ENCODE measurements at regions not wholly inside any gene's neighbourhood (a gene's known extent, or its start where the extent isn't known, plus 50 kb on each side); places are given as distances from the start of the nearest gene placed in this dataset.
A peak's percentile ranks its signal among the peaks of the same experiment; 100 is the strongest.

GRCh38 chr1:229087339-229087738 lies 183.6 kb upstream of the RAB4A start:
- Histone ChIP-seq H3K27me3 (replicated peaks; ENCODE audit: insufficient read depth) (no peaks in the 10 kb centered on the region), H3K4me1 (replicated peaks) (peaks cover 5% of the 10 kb centered on the region), H3K27ac (no peak overlapping the region), H3K36me3 (no peaks in the 10 kb centered on the region), H3K4me3 (no peak overlapping the region), H3K9me3 (no peaks in the 10 kb centered on the region)
- intact Hi-C loops (cut with DNase I): no loop called here
- no peak for DNase-seq (ENCODE audit: low spot score)
- WGBS: 63% methylated on average over 5 of the region's 5 CpGs
- TF ChIP-seq POLR2AphosphoS5 (IDR thresholded peaks at IDR 0.05) (peak; percentile 60), POLR2A (IDR thresholded peaks at IDR 0.05) (no peak)

GRCh38 chr1:229087906-229088305 lies 183.0 kb upstream of the RAB4A start:
- TF ChIP-seq POLR2A (IDR thresholded peaks at IDR 0.05): no peak
- TF ChIP-seq CTCF (IDR thresholded peaks at IDR 0.05): no peak
- no peak for TF ChIP-seq POLR2AphosphoS5 (IDR thresholded peaks at IDR 0.05)
- 92% methylated on average over 14 of the region's 14 CpGs for WGBS
- H3K4me1 ChIP-seq (replicated peaks): peaks cover 9% of the 10 kb centered on the region
- no peaks in the 10 kb centered on the region for H3K36me3 ChIP-seq
- no peak for DNase-seq (ENCODE audit: low spot score)
- H3K4me3 ChIP-seq: no peak overlapping the region
- no peaks in the 10 kb centered on the region for H3K27me3 ChIP-seq (replicated peaks; ENCODE audit: insufficient read depth)
- no peak overlapping the region for H3K27ac ChIP-seq
- H3K9me3 ChIP-seq: no peaks in the 10 kb centered on the region
- intact Hi-C loops (cut with DNase I): no loop called here

- Histone ChIP-seq H3K27ac (no peak overlapping the region), H3K27me3 (replicated peaks; ENCODE audit: insufficient read depth) (no peaks in the 10 kb centered on the region), H3K4me3 (no peak overlapping the region), H3K9me3 (no peaks in the 10 kb centered on the region), H3K36me3 (no peaks in the 10 kb centered on the region), H3K4me1 (replicated peaks) (peaks cover 14% of the 10 kb centered on the region)
- TF ChIP-seq CTCF (IDR thresholded peaks at IDR 0.05) (no peak), POLR2AphosphoS5 (IDR thresholded peaks at IDR 0.05) (no peak), POLR2A (IDR thresholded peaks at IDR 0.05) (no peak)
- DNase-seq (ENCODE audit: low spot score): no peak
- WGBS: 96% methylated on average over 4 of the region's 4 CpGs
- intact Hi-C loops (cut with DNase I): no loop called here
Measured at GRCh38 chr1:229088711-229089110, 182.2 kb upstream of the RAB4A start.

GRCh38 chr1:229089586-229090208 lies 181.2 kb upstream of the RAB4A start:
- no peak for DNase-seq (ENCODE audit: low spot score)
- Histone ChIP-seq H3K27ac (no peak overlapping the region), H3K4me1 (replicated peaks) (peaks cover 18% of the 10 kb centered on the region), H3K9me3 (no peaks in the 10 kb centered on the region), H3K36me3 (no peaks in the 10 kb centered on the region), H3K27me3 (replicated peaks; ENCODE audit: insufficient read depth) (no peaks in the 10 kb centered on the region), H3K4me3 (no peak overlapping the region)
- intact Hi-C loops (cut with DNase I): no loop called here
- TF ChIP-seq POLR2AphosphoS5 (IDR thresholded peaks at IDR 0.05) (no peak), POLR2A (IDR thresholded peaks at IDR 0.05) (no peak), CTCF (IDR thresholded peaks at IDR 0.05) (no peak)
- 78% methylated on average over 4 of the region's 4 CpGs for WGBS

- Histone ChIP-seq H3K4me3 (no peak overlapping the region), H3K4me1 (replicated peaks) (peaks cover 18% of the 10 kb centered on the region), H3K9me3 (no peaks in the 10 kb centered on the region), H3K27me3 (replicated peaks; ENCODE audit: insufficient read depth) (no peaks in the 10 kb centered on the region), H3K27ac (peak overlapping the region; percentile 71 to 75), H3K36me3 (no peaks in the 10 kb centered on the region)
- 65% methylated on average over 7 of the region's 7 CpGs for WGBS
- peak; percentile 43 for DNase-seq (ENCODE audit: low spot score)
- intact Hi-C loops (cut with DNase I): no loop called here
- TF ChIP-seq POLR2AphosphoS5 (IDR thresholded peaks at IDR 0.05) (no peak), POLR2A (IDR thresholded peaks at IDR 0.05) (no peak), CTCF (IDR thresholded peaks at IDR 0.05) (no peak)
Measured at GRCh38 chr1:229091721-229092136, 179.2 kb upstream of the RAB4A start.

Measured in prostate gland (tissue), 2 donors.